Esophagus squamous epithelium (tissue), 5 donors: ENCODE measurements at regions not wholly inside any gene's neighbourhood (a gene's known extent, or its start where the extent isn't known, plus 50 kb on each side); places are given as distances from the start of the nearest gene placed in this dataset.

ENCODE experiments used
- DNase-seq: peaks from one replicate; lab custom pipeline; 2025; lab: John Stamatoyannopoulos, UW
- H3K27ac ChIP-seq, 4 donors: fragments of 200-600 bp; sonication (generic); one replicate each; pipeline ENCODE4 v1.5.1; 2016 to 2019; ENCODE audit warnings: mild to moderate bottlenecking in 1 of 4
- H3K27me3 ChIP-seq, 4 donors: fragments of 200-600 bp; sonication (generic); 1 replicate in 3 of 4; 2 replicates in 1 of 4; pipeline versions ENCODE4 v1.5.1 to v1.6.0; 2017 to 2021; ENCODE audit warnings: antibody characterized with exemption in 1 of 4
- H3K36me3 ChIP-seq, 3 donors: fragments of 200-600 bp; sonication (generic); one replicate each; pipeline ENCODE4 v1.5.1; 2016 to 2019
- H3K4me1 ChIP-seq, 3 donors: fragments of 200-600 bp; sonication (generic); one replicate each; pipeline ENCODE4 v1.5.1; 2017 to 2019
- H3K4me3 ChIP-seq, 4 donors: fragments of 200-600 bp; sonication (generic); 1 replicate in 3 of 4; 2 replicates in 1 of 4; pipeline ENCODE4 v1.5.1; 2016 to 2019; ENCODE audit warnings: mild to moderate bottlenecking in 2 of 4, moderate library complexity in 1 of 4
- H3K9me3 ChIP-seq, 3 donors: fragments of 200-600 bp; sonication (generic); one replicate each; pipeline ENCODE4 v1.5.1; 2016 to 2019
- CTCF ChIP-seq, 6 experiments: fragments of 450-650 bp in 4 of 6; fragments of 200-600 bp in 2 of 6; sonication (generic) in 2 of 6; IDR thresholded peaks; one replicate each; pipeline ENCODE4 v1.5.1; 2016 to 2019; ENCODE audit warnings: antibody characterized with exemption in 6 of 6, mild to moderate bottlenecking in 4 of 6, moderate library complexity in 4 of 6
- POLR2A ChIP-seq, 4 donors: fragments of 450-650 bp; IDR thresholded peaks; one replicate each; pipeline ENCODE4 v1.6.1; 2017; ENCODE audit warnings: antibody characterized with exemption in 4 of 4, mild to moderate bottlenecking in 4 of 4, moderate library complexity in 3 of 4
- WGBS, 2 donors: methylation state at CpG; one replicate each; pipeline ENCODE4 v1.1.5; 2018; 5-methylcytosine and 5-hydroxymethylcytosine counted together
- intact Hi-C: fragments of 100-400 bp; cut with DNase I; formaldehyde crosslinking; loops from one replicate; pipeline ENCODE4 v1.15.0; 2022
- donor health status: DM: yes; HTN: yes; CAD: no.

GRCh38 chr5:2403296-2403695 is 348.2 kb downstream of the IRX2 start:
- H3K27me3 ChIP-seq: no peaks in the 10 kb centered on the region
- no peak for DNase-seq
- H3K36me3 ChIP-seq: no peaks in the 10 kb centered on the region
- 0 to 56% methylated on average over 1 of the region's 1 CpG for WGBS, 2 donors
- intact Hi-C loops: no loop called here
- TF ChIP-seq CTCF (IDR thresholded peaks at IDR 0.05): no peak
- no peak for TF ChIP-seq POLR2A (IDR thresholded peaks at IDR 0.05)
- no peaks in the 10 kb centered on the region for H3K4me1 ChIP-seq
- H3K4me3 ChIP-seq: no peak overlapping the region
- no peaks in the 10 kb centered on the region for H3K9me3 ChIP-seq
- H3K27ac ChIP-seq: no peak overlapping the region

- Histone ChIP-seq H3K9me3 (no peaks in the 10 kb centered on the region), H3K27me3 (no peaks in the 10 kb centered on the region), H3K27ac (no peak overlapping the region), H3K4me1 (no peaks in the 10 kb centered on the region), H3K36me3 (no peaks in the 10 kb centered on the region), H3K4me3 (no peak overlapping the region)
- TF ChIP-seq CTCF (IDR thresholded peaks at IDR 0.05) (no peak), POLR2A (IDR thresholded peaks at IDR 0.05) (no peak)
- 50 to 56% methylated on average over 6 to 7 of the region's 7 CpGs for WGBS, 2 donors
- intact Hi-C loops: no loop called here
- DNase-seq: no peak
Measured at GRCh38 chr5:2399804-2400203, 351.7 kb downstream of the IRX2 start.

- WGBS, 2 donors: 51 to 64% methylated on average over 4 of the region's 4 CpGs
- TF ChIP-seq POLR2A (IDR thresholded peaks at IDR 0.05) (no peak), CTCF (IDR thresholded peaks at IDR 0.05) (no peak)
Measured at GRCh38 chr5:2399096-2399495, 352.4 kb downstream of the IRX2 start.

GRCh38 chr5:2393556-2393955 is 357.9 kb downstream of the IRX2 start:
- intact Hi-C loops: no loop called here
- DNase-seq: no peak

More at GRCh38 chr5:2399096-2399495, 352.4 kb downstream of the IRX2 start:
- Histone ChIP-seq H3K36me3 (no peaks in the 10 kb centered on the region), H3K27ac (no peak overlapping the region), H3K9me3 (no peaks in the 10 kb centered on the region), H3K4me1 (no peaks in the 10 kb centered on the region), H3K27me3 (no peaks in the 10 kb centered on the region), H3K4me3 (no peak overlapping the region)
- no peak for DNase-seq
- intact Hi-C loops: no loop called here

GRCh38 chr5:2391566-2391965 is 359.9 kb downstream of the IRX2 start:
- no peaks in the 10 kb centered on the region for H3K27me3 ChIP-seq
- 54 to 82% methylated on average over 9 to 10 of the region's 10 CpGs for WGBS, 2 donors
- intact Hi-C loops: no loop called here

More at GRCh38 chr5:2393556-2393955, 357.9 kb downstream of the IRX2 start:
- Histone ChIP-seq H3K9me3 (no peaks in the 10 kb centered on the region), H3K36me3 (no peaks in the 10 kb centered on the region), H3K27ac (no peak overlapping the region), H3K27me3 (no peaks in the 10 kb centered on the region), H3K4me1 (no peaks in the 10 kb centered on the region), H3K4me3 (no peak overlapping the region)
- no peak for TF ChIP-seq CTCF (IDR thresholded peaks at IDR 0.05)
- TF ChIP-seq POLR2A (IDR thresholded peaks at IDR 0.05): no peak
- WGBS, 2 donors: 71 to 75% methylated on average over 7 of the region's 7 CpGs

More at GRCh38 chr5:2391566-2391965, 359.9 kb downstream of the IRX2 start:
- TF ChIP-seq POLR2A (IDR thresholded peaks at IDR 0.05) (no peak), CTCF (IDR thresholded peaks at IDR 0.05) (no peak)
- no peaks in the 10 kb centered on the region for H3K36me3 ChIP-seq
- H3K4me3 ChIP-seq: no peak overlapping the region
- no peak for DNase-seq
- peaks cover 0 to 5% (median 0%) of the 10 kb centered on the region in 3 donors for H3K4me1 ChIP-seq
- H3K27ac ChIP-seq: no peak overlapping the region
- H3K9me3 ChIP-seq: no peaks in the 10 kb centered on the region
